Left hindlimb (tissue), 1 donor: ENCODE measurements at regions not wholly inside any gene's neighbourhood (a gene's known extent, or its start where the extent isn't known, plus 50 kb on each side); places are given as distances from the start of the nearest gene placed in this dataset.

Experiments used
- DNase-seq: peaks from one replicate; pipeline ENCODE4 v3.0.0-alpha.2; 2018

DNA sequence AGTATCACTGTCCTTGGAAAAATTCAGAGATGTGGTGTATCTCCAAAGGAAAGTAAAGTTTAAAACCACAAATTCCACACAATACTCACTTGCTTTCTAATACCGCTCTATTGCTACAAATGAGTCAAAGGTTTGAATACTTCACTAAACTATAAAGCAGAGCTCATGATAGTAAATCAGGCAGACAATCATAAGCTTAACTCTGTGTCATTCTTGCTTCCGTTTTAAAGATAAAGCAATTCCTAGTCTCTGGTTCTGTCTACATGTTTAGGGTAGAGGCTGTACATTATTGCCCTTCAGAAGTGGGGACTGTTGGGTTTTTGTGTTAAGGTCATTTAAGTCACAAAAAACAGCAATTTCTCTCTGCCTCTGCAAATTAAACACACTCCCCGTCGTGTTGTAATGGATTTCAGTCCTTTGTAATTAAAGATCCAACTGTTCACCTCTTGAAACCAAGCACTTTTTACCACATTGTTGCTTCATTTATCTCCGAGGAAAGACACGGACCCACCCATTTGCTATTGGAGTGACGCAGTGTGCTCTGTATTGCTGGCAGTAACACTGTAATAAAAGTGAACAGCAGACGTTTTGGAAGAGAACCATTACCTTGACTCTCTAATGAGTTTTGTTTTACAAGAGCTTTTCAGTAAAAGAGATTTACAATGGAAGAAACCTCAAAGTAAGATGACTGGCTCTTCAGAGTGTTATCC, 83.1 kb upstream of the CNTNAP4 start:
- DNase-seq: no peak

DNA sequence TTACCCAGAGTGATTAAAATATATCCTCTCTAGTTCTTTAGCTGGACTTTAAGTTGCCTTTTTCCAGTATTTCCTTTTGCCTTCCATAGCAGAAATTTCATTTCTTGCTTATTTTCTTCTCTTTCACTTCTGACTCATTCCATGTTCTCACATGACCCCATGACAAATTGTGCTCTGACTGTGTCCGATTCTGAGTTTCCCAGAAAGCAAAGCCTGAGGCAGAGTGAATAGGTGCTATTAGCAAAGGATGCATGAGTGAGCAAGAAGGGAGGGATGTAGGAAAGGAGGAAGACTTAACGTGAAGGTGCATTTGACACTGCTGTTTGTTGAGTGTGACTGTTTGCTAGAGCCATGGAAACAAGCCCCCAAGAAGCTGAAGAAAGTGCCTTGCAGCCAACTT, 82.6 kb upstream of the CNTNAP4 start:
- no peak for DNase-seq

DNA sequence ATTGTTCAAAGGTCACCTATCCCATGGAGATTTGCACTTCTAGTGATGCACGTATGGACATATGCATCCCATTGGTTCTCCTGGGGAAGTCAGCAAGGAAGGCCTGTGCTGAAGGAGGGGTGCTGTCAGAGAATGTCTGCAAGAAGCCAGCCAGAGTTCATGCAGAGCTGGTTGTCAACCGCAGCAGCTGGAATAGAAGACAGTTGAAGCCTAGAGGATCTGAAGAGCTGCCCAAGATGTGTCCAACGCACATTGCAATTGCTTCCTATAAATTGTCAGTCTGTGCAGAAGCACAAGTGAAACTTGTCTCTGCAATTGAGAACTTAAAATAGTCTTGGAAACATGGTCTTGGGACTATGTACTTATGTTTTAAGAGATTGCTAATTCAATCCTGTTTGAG, 82.1 kb upstream of the CNTNAP4 start:
- no peak for DNase-seq

DNA sequence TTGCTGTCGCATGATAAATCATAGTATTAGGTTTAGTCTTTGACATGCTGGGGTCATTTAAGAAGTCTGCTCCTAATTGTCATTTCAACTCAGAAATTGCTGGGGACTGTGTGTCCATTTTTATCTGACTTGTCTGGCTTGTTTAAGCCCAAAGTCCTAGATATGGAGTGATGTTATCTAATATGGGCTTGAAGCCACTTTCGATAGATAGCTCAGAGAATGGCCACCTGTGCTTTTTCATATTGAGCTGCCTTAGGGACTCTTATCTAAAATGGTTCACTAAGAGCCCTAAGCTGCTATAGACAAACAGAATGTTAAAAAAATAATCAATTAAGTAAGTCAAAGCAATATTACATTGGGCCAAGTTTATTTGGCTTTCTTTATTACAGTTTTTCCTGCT, 81.6 kb upstream of the CNTNAP4 start:
- DNase-seq: no peak

DNA sequence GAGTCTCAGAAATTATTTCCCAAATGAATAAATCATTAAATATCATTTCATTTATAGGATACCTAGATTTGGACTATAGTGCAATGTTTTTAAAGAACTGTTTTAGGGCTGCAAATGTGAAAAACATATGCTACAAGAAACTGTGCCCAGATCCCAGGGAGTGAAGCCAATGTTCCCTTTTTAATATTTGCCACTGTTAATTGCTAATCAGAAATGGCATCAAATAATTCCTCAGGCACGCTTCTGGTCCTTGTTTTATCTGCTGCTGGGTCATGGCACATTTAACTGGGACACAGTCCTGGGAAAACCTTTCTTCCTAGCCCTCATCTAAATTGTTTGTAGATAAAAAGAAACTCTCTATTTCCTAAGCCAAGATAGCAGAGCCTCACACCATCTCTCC, 79.3 kb upstream of the CNTNAP4 start:
- no peak for DNase-seq

DNA sequence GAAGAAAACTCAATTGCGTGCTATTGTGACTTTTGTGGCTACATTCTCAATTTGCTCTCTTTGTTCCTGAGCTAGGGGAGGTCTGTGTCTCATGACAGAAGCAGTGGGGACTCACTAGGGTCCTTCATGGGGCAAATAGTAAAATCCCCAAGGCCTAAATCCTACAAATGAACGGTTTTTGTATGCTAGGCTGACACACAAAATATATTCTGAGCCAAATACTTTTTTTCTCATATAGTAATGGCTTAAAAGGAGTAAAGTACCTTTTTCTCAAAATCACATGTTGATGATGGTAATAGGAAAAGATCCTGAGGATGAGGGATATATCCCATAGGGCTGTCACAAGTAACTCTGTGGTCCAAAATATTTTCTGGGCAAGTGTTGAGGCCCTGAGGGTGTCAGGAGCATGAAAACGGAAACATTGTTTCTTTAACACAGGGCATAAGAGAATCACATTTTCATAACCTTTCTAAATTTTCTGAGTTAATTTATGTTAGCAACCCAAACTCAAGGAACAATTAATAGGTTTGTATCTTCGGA, 77.5 kb upstream of the CNTNAP4 start:
- no peak for DNase-seq

DNA sequence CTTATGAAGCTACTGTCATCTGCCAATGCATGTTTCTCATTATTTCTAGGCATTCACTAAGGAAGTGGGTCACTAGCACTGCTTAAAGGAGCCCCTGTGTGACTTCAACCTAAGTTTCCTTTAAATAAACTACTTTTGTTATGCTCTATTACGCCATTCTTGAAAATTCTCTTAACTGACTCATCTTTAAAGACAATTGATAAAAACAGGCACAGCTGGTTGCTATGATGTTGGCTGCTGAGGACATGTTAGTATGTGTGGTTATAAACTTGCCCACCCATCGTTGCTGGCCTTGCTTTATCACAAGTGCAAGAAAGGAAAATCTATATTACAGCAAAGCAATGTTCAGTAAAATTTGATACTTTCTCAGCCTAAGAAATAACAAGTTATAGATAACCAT, 75.8 kb upstream of the CNTNAP4 start:
- DNase-seq: no peak

DNA sequence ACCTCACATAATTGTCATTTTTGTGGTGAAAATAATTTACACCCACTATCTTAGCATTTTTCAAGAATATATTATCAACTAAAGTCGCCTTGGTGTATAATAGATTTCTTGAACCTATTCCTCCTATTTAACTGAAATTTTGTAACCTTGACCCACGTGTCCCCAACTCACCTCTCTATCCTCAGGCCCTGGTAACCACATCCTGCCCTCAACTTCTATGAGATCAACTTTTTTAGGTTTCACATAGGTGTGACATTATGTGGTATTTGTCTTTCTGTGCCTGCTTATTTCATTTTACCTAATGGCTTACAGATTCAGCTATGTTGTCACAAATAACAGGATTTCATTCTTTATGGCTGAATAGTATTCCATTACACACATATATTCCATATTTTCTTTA, 73.0 kb upstream of the CNTNAP4 start:
- DNase-seq: no peak

DNA sequence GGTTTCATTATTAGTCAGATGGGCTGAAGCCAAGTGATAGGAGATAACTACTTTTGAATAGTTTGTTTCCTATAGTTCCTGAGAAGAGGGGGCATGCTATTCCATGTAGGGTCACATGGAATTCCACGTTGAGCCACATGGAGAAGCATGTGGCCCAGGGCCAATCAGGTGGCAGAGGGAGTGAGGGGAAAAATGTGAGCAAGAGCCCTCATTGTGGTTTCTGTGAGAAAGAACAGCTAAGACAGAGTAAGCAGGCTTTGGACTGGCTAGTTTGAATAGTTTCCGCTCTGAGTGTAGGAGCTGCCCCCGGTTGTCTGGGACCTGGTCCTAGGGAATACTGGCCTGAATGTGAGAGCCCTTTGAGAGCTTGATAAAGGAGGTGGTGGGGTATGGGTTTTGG, 69.9 kb upstream of the CNTNAP4 start:
- DNase-seq: no peak

DNA sequence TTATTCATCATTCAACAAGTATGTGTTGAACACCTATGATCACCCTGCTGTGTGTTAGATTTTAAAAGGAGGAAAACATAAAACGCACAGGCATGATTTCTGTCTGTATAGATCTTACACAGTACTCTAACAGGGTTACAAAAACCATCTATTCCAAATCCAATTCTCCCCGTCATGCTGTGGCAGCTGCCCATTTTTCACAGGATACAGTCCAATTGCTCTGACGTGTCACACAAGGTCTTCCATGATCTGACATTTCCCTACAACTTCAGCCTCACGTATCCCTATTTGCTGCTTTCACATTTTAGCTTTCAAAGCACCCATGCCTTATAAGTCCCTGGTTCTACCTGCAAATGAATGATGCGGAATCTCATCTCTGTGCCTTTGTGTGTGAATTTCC, 67.0 kb upstream of the CNTNAP4 start:
- no peak for DNase-seq

DNA sequence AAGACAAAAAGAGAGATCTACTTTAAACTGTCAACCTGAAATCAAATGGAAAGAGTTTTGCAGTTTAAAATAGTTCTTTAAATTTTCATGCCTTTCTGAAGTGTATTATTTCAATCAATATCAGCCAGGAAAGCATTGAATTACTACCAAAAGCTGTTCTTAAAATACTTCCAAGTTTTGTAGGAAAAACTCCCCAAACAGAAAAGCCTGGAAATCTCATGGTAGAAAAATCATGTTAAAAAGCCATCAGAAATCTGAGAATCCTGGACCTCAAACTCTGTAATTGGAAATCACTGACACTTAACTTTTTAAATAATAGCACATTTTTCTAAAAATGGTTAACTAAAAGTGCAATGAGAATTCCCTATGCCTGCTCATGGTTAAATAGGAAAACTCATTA, 63.3 kb upstream of the CNTNAP4 start:
- DNase-seq: no peak

DNA sequence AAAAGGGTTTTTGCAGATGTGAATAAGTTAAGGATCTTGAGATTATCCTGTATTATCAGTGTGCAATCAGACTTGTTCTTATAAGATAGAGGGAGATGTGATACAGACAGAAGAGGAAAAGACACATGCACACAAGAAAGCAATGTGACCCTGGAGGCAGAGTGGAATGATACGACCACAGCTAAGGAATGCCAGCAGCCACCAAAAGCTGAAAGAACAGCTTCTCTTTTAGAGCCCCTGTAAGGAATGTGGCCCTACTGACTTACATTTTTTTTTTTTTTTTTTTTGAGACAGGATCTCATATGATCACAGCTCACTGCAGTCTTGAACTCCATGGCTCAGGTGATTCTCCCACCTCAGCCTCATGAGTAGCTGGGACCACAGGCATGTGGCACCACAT, 62.3 kb upstream of the CNTNAP4 start:
- no peak for DNase-seq

DNA sequence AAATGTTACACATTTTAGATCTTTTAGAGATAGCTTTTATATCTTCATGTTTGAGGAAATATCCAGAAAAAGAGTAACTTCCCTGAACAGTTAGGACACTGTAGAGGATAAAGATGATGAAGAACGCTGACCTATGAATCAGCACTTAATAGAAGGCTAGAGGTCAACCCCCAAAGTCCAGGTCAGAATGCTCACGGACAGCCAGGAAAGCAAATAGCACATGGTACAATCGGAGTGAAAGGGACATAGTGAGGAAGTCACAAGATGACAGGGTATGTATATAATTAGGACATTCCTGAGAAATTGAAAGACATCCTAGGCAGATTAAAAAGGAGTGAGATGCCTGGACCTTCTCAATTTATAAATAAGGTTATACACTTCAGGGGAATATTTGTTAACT, 55.1 kb upstream of the CNTNAP4 start:
- DNase-seq: no peak

DNA sequence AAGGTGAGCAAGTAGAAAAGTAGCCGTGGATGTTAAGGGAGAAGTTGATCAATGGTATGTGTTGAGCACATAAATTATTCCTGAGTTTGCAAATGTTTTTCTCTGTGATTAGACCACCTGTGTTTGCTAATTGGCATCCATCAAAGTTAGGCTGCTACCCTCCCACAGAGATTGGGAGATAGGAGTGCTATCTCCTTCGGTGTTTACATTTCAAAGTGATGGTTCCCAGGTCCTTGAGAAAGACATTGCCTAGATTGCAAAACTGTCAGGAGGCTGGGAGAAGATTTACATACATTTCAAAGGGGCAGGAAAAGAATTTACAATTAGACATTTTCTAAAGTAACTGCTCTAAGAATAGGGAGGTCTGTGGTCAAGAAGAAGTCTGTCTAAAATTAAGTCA, 54.3 kb upstream of the CNTNAP4 start:
- no peak for DNase-seq

DNA sequence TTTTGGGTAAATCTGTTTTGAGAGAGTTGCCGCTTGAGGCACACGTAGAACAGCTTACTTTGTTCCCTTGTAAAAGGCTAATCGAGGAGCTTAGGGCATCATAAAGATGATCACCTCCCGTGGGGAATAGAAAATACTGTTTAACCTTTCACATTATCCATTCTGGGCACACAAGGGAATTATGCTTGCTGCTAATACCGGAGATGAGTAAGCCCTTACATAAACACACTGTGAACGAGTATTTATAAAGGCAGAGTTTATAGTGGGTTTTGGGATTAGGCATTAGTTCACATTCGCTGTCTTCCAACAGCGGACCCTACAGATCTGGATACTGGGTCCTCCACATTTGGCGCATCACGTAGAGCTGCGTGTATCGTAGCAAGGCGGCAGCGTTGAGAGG, 51.2 kb upstream of the CNTNAP4 start:
- DNase-seq: no peak

DNA sequence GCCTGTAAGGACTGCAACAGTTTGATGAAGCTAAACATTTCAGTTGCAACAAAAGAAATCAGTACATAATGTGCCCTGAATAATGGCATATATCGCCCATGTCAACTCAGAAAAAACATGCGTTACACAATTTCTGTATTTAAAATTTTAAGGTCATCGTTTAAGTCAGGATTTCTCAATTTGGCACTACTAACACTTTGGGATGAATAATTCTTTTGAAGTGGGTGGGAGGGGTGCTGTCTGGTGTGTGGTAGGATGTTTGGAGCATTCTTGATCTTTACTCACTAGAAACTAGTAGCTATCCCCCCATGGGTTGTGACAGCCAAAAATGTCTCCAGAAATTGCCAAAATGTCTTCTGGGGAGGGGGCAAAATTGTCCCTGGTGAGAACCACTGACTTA, 50.7 kb upstream of the CNTNAP4 start:
- no peak for DNase-seq
